Epithelial cell of esophagus (primary cell): ENCODE measurements at regions not wholly inside any gene's neighbourhood (a gene's known extent, or its start where the extent isn't known, plus 50 kb on each side); places are given as distances from the start of the nearest gene placed in this dataset.

Experiments
- DNase-seq: peaks from one replicate; pipeline ENCODE4 v3.0.0; 2010; ENCODE audit warnings: low read depth
- H3K4me3 ChIP-seq: 2 replicates; pipeline ENCODE4 v1.5.1; 2011; ENCODE audit warnings: mild to moderate bottlenecking, low read length, control low read depth
- TF ChIP-seq, protein P1 (sequence below): IDR thresholded peaks from 2 replicates; pipeline ENCODE4 v1.5.1; 2011; ENCODE audit warnings: low read depth, mild to moderate bottlenecking, low read length, control low read depth, inconsistent platforms; ENCODE audit not compliant: insufficient read depth; ENCODE audit errors: missing control alignments

DNA sequence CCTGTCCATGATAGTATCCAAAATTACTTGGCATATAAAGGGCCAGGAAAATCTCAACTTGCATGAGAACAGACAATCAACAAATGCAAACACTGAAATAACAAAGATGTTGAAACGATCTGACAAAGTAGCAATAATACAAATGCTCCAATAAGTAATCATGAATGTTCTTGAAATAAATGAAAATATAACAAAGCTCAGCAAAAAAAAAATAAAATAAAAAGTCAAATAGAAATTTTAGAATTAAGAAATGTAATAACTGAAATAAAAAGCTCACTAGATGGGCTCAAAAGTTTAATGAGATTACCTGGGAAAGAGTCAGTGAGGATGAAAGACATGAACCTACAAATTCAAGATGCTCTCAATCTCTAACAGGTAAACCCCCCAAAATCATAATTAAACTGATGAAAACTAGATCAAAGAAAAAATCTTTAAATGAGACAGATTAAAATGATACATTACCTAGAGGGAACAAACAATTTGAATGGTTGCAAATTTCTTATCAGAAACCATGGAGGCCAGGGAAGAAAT is 319.0 kb upstream of the IRX3 start:
- TF ChIP-seq, protein P1, sequence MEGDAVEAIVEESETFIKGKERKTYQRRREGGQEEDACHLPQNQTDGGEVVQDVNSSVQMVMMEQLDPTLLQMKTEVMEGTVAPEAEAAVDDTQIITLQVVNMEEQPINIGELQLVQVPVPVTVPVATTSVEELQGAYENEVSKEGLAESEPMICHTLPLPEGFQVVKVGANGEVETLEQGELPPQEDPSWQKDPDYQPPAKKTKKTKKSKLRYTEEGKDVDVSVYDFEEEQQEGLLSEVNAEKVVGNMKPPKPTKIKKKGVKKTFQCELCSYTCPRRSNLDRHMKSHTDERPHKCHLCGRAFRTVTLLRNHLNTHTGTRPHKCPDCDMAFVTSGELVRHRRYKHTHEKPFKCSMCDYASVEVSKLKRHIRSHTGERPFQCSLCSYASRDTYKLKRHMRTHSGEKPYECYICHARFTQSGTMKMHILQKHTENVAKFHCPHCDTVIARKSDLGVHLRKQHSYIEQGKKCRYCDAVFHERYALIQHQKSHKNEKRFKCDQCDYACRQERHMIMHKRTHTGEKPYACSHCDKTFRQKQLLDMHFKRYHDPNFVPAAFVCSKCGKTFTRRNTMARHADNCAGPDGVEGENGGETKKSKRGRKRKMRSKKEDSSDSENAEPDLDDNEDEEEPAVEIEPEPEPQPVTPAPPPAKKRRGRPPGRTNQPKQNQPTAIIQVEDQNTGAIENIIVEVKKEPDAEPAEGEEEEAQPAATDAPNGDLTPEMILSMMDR, result no peak
- no peak overlapping the region for H3K4me3 ChIP-seq
- no peak for DNase-seq

DNA sequence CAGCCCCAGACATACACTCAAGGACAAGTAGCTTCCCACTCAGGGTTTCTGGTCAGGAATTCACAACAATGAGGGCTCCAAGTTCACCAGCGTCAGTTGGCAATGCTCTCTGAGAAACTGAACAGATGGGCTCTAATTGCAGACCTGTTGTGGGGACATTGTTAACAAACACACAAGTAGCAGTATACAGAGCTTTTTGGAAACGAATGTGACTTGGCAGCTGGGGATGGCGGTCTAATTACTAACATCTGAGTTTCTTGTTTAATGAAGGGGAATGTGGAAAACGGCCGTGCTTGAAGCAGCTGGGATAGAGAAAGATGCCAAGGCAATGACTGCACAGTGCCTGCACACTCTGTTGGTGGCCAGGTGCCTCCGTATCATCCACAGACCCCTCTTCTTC is 316.1 kb upstream of the IRX3 start:
- no peak for DNase-seq
- TF ChIP-seq, protein P1, result no peak
- no peak overlapping the region for H3K4me3 ChIP-seq

DNA sequence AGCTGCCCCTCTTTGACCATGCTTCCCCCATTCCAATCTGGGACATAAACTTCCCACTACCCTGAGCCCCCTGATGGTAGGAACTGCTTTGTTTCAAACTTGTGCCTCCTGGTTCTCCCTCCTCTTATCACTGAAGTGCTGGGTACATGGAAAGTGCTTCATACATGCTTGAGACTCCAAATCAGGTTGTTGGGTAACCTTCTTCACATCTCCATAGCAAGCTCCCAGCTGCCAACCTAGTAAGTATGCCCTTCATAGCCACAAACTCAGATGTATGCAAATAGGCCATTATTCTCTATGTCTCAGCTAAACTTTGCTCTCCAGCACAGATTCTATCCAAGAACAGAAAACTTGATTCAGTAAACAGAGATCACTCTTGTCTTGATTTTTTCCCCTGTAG is 310.6 kb upstream of the IRX3 start:
- TF ChIP-seq, protein P1, result no peak
- no peak overlapping the region for H3K4me3 ChIP-seq
- DNase-seq, result no peak

DNA sequence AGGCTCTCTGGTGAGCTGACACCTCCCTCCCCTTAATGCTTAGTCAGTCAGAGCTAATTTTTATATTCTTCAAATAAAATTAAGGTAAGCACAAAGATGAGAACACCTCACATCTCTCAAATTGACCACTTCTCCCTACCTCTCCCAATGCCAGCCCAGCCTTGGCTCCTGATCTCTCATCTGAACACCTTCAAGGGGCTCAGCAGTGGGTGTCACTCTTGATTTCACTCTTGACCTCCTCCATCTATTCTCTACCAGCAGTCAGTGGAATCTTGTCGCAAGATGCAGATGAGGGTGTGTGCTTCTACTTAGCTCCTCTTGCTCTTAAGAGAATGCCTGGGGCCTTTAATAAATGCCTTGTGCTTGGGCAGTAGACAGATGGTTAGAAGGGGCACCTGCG is 309.0 kb upstream of the IRX3 start:
- no peak overlapping the region for H3K4me3 ChIP-seq
- TF ChIP-seq, protein P1, result no peak
- no peak for DNase-seq

DNA sequence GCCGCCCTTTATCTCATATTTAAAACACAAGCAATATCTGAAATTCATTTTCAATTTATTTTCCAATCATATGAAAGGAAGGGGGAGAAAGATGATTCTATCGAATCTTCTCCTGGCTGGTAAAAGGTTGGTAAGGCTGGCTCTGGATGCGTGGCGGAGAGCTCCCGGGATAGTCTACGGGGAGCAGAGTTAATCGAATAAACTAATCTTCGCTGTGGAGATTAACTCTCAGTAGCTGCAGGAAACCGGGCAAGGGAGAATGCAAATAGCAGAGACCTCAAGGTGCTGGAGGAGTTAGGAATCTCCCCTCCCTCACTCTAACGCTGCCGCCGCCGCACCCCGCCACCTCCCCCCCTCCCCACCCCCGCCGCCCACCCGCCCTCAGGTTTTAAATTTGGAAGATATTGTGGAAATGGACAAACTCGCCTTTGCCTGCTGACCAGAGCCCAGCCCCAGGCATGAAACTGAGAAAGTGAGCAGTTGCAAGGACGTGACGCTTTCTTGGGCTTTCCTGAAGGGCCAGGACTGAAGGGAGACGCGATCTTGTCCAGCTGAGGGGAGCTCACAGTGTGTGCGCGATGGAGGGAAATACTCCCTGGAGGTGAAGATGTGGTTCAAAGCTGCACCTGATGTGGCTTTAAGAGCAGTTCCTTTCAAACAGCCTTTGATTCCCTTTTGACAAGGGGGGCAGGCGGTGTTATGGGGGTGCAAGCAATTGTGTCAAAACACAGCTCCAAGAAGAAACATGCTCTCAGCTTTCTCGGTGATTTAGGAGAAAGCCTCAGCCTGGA is 308.2 kb upstream of the IRX3 start:
- H3K4me3 ChIP-seq, result no peak overlapping the region
- TF ChIP-seq, protein P1, result no peak
- DNase-seq, result no peak

DNA sequence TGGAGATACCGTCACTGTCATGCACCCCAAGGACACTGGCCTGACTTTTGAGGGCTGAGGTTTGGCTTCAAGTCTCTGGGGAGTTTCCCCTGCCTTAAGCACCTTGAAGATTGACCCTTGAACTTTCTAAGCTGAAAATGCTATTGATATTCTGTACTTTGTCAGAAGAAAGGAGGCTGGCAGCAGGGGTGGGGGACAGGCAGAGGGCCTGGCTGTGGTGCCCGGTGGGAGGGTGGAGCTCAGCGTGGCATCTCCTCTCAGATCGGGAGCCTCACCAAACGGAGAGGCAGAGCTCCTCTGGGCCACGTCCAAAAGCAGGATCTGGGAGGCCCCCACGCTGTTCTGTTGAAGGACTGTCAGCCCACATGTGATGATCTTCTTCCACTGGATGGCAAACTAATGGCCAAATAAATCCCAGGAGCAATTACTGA is 305.2 kb upstream of the IRX3 start:
- no peak overlapping the region for H3K4me3 ChIP-seq
- DNase-seq, result no peak
- TF ChIP-seq, protein P1, result no peak

DNA sequence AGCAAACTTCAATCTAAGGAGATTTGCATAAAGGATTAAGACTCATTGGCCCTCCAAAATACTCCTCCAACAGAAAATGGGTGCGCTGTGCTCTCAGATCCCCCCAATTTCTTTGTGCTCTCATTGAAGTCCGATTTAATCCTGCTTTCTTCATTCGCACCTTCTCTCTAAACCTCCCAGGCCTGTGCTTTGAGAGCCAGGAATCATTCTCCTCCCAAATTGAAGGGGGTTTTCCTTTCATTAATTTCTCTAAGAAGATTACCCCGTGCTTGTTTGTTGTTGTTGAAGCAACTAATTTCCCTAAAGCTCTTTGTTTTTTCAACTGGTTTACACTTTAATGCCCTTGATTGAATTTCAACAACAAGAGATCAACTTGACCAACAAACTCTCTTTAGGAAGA is 304.2 kb upstream of the IRX3 start:
- DNase-seq, result no peak
- TF ChIP-seq, protein P1, result no peak
- H3K4me3 ChIP-seq, result no peak overlapping the region
